A204.1 (cell line): ENCODE measurements at regions not wholly inside any gene's neighbourhood (a gene's known extent, or its start where the extent isn't known, plus 50 kb on each side); places are given as distances from the start of the nearest gene placed in this dataset.
"Not testable (repeated sequence)": the region's sequence is repeated elsewhere in the genome, so short reads cannot be mapped to it uniquely, and the experiment has no call there.

Source experiments
- FAIRE-seq: peaks from 2 replicates; lab custom pipeline; 2012; peaks lifted over from hg19 to GRCh38; lab: Jason Lieb, UNC

GRCh38 chr2:87548681-87549536 is 199.0 kb upstream of the PLGLB2 start:
- FAIRE-seq: not testable (repeated sequence)

GRCh38 chr2:87549561-87550202 is 198.2 kb upstream of the PLGLB2 start:
- FAIRE-seq: not testable (repeated sequence)

- not testable (repeated sequence) for FAIRE-seq
These were observed 193.2 kb upstream of the PLGLB2 start for GRCh38 chr2:87554678-87555077.

- FAIRE-seq: not testable (repeated sequence)
These were observed 192.8 kb upstream of the PLGLB2 start for GRCh38 chr2:87555082-87555481.

GRCh38 chr2:87559001-87559400 is 188.9 kb upstream of the PLGLB2 start:
- not testable (repeated sequence) for FAIRE-seq

- FAIRE-seq: not testable (repeated sequence)
These were observed 188.2 kb upstream of the PLGLB2 start for GRCh38 chr2:87559735-87560134.

GRCh38 chr2:87565116-87565515 is 182.8 kb upstream of the PLGLB2 start:
- FAIRE-seq: not testable (repeated sequence)

GRCh38 chr2:87566531-87566930 is 181.4 kb upstream of the PLGLB2 start:
- FAIRE-seq: not testable (repeated sequence)

GRCh38 chr2:87567093-87567492 is 180.8 kb upstream of the PLGLB2 start:
- not testable (repeated sequence) for FAIRE-seq

GRCh38 chr2:87567912-87568311 is 180.0 kb upstream of the PLGLB2 start:
- not testable (repeated sequence) for FAIRE-seq

GRCh38 chr2:87568554-87569278 is 179.2 kb upstream of the PLGLB2 start:
- not testable (repeated sequence) for FAIRE-seq

- FAIRE-seq: not testable (repeated sequence)
These were observed 178.0 kb upstream of the PLGLB2 start for GRCh38 chr2:87569689-87570397.

GRCh38 chr2:87571889-87572465 is 175.9 kb upstream of the PLGLB2 start:
- FAIRE-seq: not testable (repeated sequence)

- FAIRE-seq: not testable (repeated sequence)
These were observed 175.0 kb upstream of the PLGLB2 start for GRCh38 chr2:87572906-87573305.

- not testable (repeated sequence) for FAIRE-seq
These were observed 174.3 kb upstream of the PLGLB2 start for GRCh38 chr2:87573386-87574192.

GRCh38 chr2:87574193-87575119 is 173.4 kb upstream of the PLGLB2 start:
- not testable (repeated sequence) for FAIRE-seq

GRCh38 chr2:87575138-87575537 is 172.7 kb upstream of the PLGLB2 start:
- not testable (repeated sequence) for FAIRE-seq

GRCh38 chr2:87577358-87577757 is 170.5 kb upstream of the PLGLB2 start:
- not testable (repeated sequence) for FAIRE-seq

GRCh38 chr2:87582152-87582551 is 165.7 kb upstream of the PLGLB2 start:
- FAIRE-seq: not testable (repeated sequence)

- not testable (repeated sequence) for FAIRE-seq
These were observed 165.3 kb upstream of the PLGLB2 start for GRCh38 chr2:87582579-87582978.
